Stimulated activated CD4-positive, alpha-beta T cell treated with anti-CD3 and anti-CD28 coated beads, Interleukin-1b, Interleukin-23, amount 100 ng/mL, for 4 hours (primary cell): ENCODE measurements at regions not wholly inside any gene's neighbourhood (a gene's known extent, or its start where the extent isn't known, plus 50 kb on each side); places are given as distances from the start of the nearest gene placed in this dataset.

Source experiments
- DNase-seq, 2 donors: peaks; one replicate each; pipeline ENCODE4 v3.0.0-alpha.2; 2020; ENCODE audit warnings: low read depth in 2 of 2

GRCh38 chr5:54769746-54770145 is 215.6 kb downstream of the ESM1 start:
- no peak for DNase-seq

- DNase-seq: no peak
These were observed 216.3 kb downstream of the ESM1 start for GRCh38 chr5:54769072-54769471.

- no peak for DNase-seq
These were observed 218.6 kb downstream of the ESM1 start for GRCh38 chr5:54766748-54767147.

- DNase-seq: no peak
These were observed 220.0 kb downstream of the ESM1 start for GRCh38 chr5:54765165-54766028.

GRCh38 chr5:54764102-54765090 is 221.0 kb downstream of the ESM1 start:
- no peak for DNase-seq

GRCh38 chr5:54761213-54761701 is 224.1 kb downstream of the ESM1 start:
- no peak for DNase-seq

- DNase-seq: no peak
These were observed 225.0 kb downstream of the ESM1 start for GRCh38 chr5:54760182-54760935.

- DNase-seq: no peak
These were observed 227.4 kb downstream of the ESM1 start for GRCh38 chr5:54758038-54758437.

- DNase-seq: no peak
These were observed 227.9 kb downstream of the ESM1 start for GRCh38 chr5:54757541-54757940.

GRCh38 chr5:54756796-54757402 is 228.5 kb downstream of the ESM1 start:
- DNase-seq: no peak

GRCh38 chr5:54756301-54756700 is 229.1 kb downstream of the ESM1 start:
- no peak for DNase-seq

GRCh38 chr5:54754878-54755277 is 230.5 kb downstream of the ESM1 start:
- no peak for DNase-seq

GRCh38 chr5:54754420-54754819 is 231.0 kb downstream of the ESM1 start:
- DNase-seq: no peak

GRCh38 chr5:54753753-54754152 is 231.6 kb downstream of the ESM1 start:
- DNase-seq: no peak

GRCh38 chr5:54753034-54753433 is 232.4 kb downstream of the ESM1 start:
- DNase-seq: no peak

- no peak for DNase-seq
These were observed 231.0 kb downstream of the SNX18 start for GRCh38 chr5:54748527-54748926.

GRCh38 chr5:54746777-54747398 is 229.3 kb downstream of the SNX18 start:
- DNase-seq: no peak

GRCh38 chr5:54746346-54746745 is 228.8 kb downstream of the SNX18 start:
- no peak for DNase-seq

GRCh38 chr5:54745599-54745998 is 228.0 kb downstream of the SNX18 start:
- no peak for DNase-seq

- peak in 1 of 2 donors; percentile 1 for DNase-seq
These were observed 226.6 kb downstream of the SNX18 start for GRCh38 chr5:54743997-54744788.
